Activated CD8-positive, alpha-beta T cell treated with anti-CD3 and anti-CD28 coated beads, Interleukin-2, amount 10 ng/mL, durations not matched to agents 7 days and 5 days (primary cell): ENCODE measurements at regions not wholly inside any gene's neighbourhood (a gene's known extent, or its start where the extent isn't known, plus 50 kb on each side); places are given as distances from the start of the nearest gene placed in this dataset.
"Not testable (repeated sequence)": the region's sequence is repeated elsewhere in the genome, so short reads cannot be mapped to it uniquely, and the experiment has no call there.

Source experiments
- ATAC-seq: fragments of 150-1000 bp; cut with Tn5 transposase; one replicate; pipeline ENCODE4 v1.10.0; 2021; ENCODE audit warnings: moderate library complexity
- CTCF ChIA-PET: fragments of 350-600 bp; sonication (Branson Sonifier 250); formaldehyde crosslinking; loops from one replicate; lab custom pipeline; 2021; ENCODE audit warnings: antibody characterized with exemption; lab: Charles Lee
- POLR2A ChIA-PET: fragments of 350-600 bp; sonication (Branson Sonifier 250); formaldehyde crosslinking; loops from one replicate; lab custom pipeline; 2021; ENCODE audit warnings: antibody characterized with exemption; lab: Charles Lee
- DNase-seq: peaks from one replicate; pipeline ENCODE4 v3.0.0-alpha.2; 2020
- H3K27ac Mint-ChIP-seq: one replicate; pipeline ENCODE4 v1.8.0; 2021; ENCODE audit warnings: mild to moderate bottlenecking, mixed read lengths
- H3K27me3 Mint-ChIP-seq: one replicate; pipeline ENCODE4 v1.8.0; 2021; ENCODE audit warnings: low read depth, mixed read lengths
- H3K36me3 Mint-ChIP-seq: one replicate; pipeline ENCODE4 v1.8.0; 2021; ENCODE audit warnings: low read depth, mixed read lengths
- H3K4me1 Mint-ChIP-seq: one replicate; pipeline ENCODE4 v1.8.0; 2021; ENCODE audit warnings: low read depth, mixed read lengths
- H3K4me3 Mint-ChIP-seq: one replicate; pipeline ENCODE4 v1.8.0; 2021; ENCODE audit warnings: mild to moderate bottlenecking, mixed read lengths
- H3K9me3 Mint-ChIP-seq: one replicate; pipeline ENCODE4 v1.8.0; 2022; ENCODE audit warnings: mixed read lengths; ENCODE audit not compliant: insufficient read depth

DNA sequence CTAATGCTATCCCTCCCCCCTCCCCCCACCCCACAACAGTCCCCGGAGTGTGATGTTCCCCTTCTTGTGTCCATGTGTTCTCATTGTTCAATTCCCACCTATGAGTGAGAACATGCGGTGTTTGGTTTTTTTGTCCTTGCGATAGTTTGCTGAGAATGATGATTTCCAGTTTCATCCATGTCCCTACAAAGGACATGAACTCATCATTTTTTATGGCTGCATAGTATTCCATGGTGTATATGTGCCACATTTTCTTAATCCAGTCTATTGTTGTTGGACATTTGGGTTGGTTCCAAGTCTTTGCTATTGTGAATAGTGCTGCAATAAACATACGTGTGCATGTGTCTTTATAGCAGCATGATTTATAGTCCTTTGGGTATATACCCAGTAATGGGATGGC lies 133.7 kb upstream of the ANK3 start:
- H3K9me3 Mint-ChIP-seq, H3K36me3 Mint-ChIP-seq, H3K4me1 Mint-ChIP-seq, H3K27me3 Mint-ChIP-seq, H3K4me3 Mint-ChIP-seq, CTCF ChIA-PET, H3K27ac Mint-ChIP-seq, DNase-seq, ATAC-seq, POLR2A ChIA-PET: not testable (repeated sequence)

DNA sequence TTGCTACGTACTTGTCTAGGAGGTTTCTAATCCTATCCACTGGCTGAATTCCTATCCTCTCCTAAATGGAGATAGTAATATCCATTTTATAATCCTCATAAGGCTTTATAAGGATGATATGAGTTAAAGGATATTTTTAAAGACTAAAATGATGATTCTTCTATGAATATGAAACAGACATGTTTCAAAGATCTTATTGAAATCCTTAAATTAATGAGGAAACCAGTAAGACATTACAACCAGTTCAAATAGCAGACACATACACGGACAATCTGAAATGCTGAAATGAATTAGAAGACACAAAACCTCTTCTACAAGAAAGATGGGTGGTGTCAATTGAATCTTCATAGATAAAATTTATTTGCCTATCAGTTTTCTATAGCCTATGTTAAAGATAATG lies 132.9 kb upstream of the ANK3 start:
- H3K27ac Mint-ChIP-seq = no peak overlapping the region
- CTCF ChIA-PET = interaction anchor here (0.9 kb wide), 1 partner anchor 10 kb away, joined by 3 read pairs; no protein-coding TSS in a partner anchor
- no peaks in the 10 kb centered on the region for H3K36me3 Mint-ChIP-seq
- POLR2A ChIA-PET = no interaction called here
- DNase-seq (no peak), ATAC-seq (no peak)
- peaks cover 3% of the 10 kb centered on the region for H3K4me1 Mint-ChIP-seq
- no peak overlapping the region for H3K4me3 Mint-ChIP-seq
- H3K27me3 Mint-ChIP-seq = no peaks in the 10 kb centered on the region
- no peaks in the 10 kb centered on the region for H3K9me3 Mint-ChIP-seq

DNA sequence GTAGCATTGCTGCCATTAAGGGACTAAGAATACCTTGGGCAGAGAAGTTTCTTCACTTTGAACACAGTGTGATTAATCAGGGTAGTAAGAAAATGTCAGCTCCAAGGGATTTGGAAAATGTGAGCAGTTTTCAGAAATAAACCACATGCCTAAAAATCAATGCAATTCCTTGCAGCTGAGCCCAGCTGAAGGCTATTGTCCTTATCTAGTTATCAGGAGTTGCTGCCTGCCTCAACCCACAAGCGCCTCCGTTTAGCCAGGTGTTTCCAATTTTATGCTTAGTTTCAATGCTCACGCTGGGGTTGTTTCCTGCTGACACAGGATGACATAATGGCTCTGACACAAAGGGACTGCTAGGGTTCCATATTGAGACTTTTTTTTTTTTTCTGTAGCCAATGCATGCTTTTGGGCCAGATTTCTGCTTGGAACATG lies 132.3 kb upstream of the ANK3 start:
- no peaks in the 10 kb centered on the region for H3K27me3 Mint-ChIP-seq
- peaks cover 3% of the 10 kb centered on the region for H3K4me1 Mint-ChIP-seq
- no peak for ATAC-seq
- H3K9me3 Mint-ChIP-seq = no peaks in the 10 kb centered on the region
- H3K27ac Mint-ChIP-seq = no peak overlapping the region
- DNase-seq = no peak
- no peak overlapping the region for H3K4me3 Mint-ChIP-seq
- CTCF ChIA-PET = interaction anchor here (0.9 kb wide), 1 partner anchor 9 kb away, joined by 3 read pairs; no protein-coding TSS in a partner anchor
- POLR2A ChIA-PET = no interaction called here
- no peaks in the 10 kb centered on the region for H3K36me3 Mint-ChIP-seq

DNA sequence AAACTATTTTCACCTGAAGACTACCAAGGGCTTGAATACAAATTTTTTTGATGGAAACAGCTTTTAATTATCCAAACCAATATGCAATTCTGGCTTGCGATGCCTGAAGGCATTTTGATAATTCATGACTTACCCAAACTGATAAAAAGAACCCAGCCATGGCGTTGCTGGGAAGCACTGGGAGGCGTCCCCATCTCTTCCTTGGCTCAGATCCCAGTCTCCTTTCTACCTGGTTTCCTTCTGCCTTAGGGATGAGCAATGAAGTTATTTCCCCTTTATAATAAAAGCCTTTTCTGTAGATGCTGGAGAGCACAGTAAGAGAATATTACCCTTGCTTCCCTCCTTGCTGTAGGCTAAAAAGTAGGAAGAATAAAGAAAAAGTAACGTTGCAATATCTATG lies 129.1 kb upstream of the ANK3 start:
- Mint-ChIP-seq H3K4me1 (peaks cover 3% of the 10 kb centered on the region), H3K4me3 (no peak overlapping the region), H3K27me3 (no peaks in the 10 kb centered on the region), H3K27ac (no peak overlapping the region), H3K36me3 (no peaks in the 10 kb centered on the region), H3K9me3 (no peaks in the 10 kb centered on the region)
- ChIA-PET CTCF (no interaction called here), POLR2A (no interaction called here)
- DNase-seq (no peak), ATAC-seq (no peak)

DNA sequence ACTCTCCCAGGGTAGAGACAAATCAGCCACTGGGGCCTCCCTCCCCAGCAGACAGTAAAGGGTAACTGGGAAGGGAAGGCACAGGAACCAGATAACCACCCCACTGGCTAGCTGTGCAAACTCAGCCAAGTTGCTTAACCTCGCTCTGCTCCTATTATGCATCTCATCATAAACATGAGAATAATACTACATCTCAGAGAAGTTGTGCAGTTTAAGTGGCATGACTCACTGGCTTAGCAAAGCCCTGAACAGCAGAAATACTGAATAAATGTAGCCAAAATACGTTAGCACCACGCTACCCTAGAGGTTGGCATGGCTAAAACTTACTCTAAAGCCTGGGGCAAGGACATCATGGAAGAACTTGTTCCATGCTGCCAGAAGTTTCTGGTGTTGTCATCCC lies 128.1 kb upstream of the ANK3 start:
- H3K4me3 Mint-ChIP-seq = no peak overlapping the region
- H3K27me3 Mint-ChIP-seq = no peaks in the 10 kb centered on the region
- H3K9me3 Mint-ChIP-seq = no peaks in the 10 kb centered on the region
- peaks cover 3% of the 10 kb centered on the region for H3K4me1 Mint-ChIP-seq
- DNase-seq = no peak
- no peak for ATAC-seq
- no peaks in the 10 kb centered on the region for H3K36me3 Mint-ChIP-seq
- CTCF ChIA-PET = no interaction called here
- POLR2A ChIA-PET = no interaction called here
- H3K27ac Mint-ChIP-seq = no peak overlapping the region

DNA sequence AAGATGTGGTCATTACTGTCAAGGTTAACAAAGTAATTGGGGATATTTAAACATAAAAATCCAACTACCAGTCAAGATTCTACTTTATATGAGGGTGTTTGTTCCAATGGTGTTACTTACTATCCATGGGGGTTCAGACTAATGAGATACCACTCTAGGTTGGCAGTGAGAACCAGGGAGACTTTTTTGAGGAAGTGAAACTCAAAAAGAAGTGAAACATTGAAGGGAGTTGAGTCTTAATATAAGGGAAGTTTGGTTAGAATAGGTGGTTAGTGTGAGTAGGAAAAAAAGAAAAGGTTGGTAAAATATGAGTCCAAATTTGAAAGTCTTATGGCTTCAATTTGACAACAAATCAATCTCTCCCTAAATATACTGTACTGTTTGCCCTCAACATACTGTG lies 123.6 kb upstream of the ANK3 start:
- Mint-ChIP-seq H3K4me3 (no peak overlapping the region), H3K27ac (no peak overlapping the region), H3K9me3 (no peaks in the 10 kb centered on the region), H3K27me3 (no peaks in the 10 kb centered on the region), H3K4me1 (no peaks in the 10 kb centered on the region), H3K36me3 (no peaks in the 10 kb centered on the region)
- ChIA-PET POLR2A (no interaction called here), CTCF (interaction anchor here (1.0 to 1.1 kb wide), 2 partner anchors 9 to 19 kb away, joined by 3 read pairs; no protein-coding TSS in a partner anchor)
- no peak for ATAC-seq
- DNase-seq = no peak

DNA sequence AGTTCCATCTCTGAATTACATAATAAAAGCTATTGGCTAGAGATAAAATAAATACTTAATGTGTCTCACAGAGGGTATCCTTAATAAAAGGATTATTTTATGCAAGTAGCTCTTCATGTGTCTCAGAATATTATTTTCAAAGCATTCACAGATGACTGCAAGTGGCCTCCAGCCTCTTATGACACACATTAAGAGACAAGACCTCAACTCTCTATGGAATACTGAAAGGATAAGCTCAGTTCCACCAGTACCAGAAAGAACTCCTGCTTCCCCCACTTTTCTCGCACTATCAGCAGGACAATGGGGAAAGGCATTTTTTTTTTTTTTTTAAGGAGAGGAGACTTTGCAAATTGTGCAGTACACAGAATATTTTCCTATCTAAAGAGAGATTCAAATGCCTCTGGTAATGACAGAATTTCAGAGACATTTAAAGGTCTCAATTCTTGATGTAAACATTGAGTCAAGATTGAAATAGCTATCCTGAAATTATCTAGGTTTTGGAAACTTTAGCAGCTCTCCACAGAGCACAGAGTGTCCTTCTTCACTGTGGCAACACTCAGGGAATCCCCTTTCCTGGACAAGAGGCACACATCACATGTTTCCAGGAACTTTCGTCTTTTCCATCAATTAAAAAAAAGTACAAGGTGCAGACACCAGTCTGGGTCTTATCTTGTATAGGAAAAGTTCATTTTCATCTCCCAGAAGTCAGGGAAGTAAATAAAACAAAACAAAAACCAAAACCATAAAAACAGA lies 122.0 kb upstream of the ANK3 start:
- Mint-ChIP-seq H3K27ac (no peak overlapping the region), H3K36me3 (no peaks in the 10 kb centered on the region), H3K4me3 (no peak overlapping the region), H3K9me3 (no peaks in the 10 kb centered on the region), H3K4me1 (no peaks in the 10 kb centered on the region), H3K27me3 (no peaks in the 10 kb centered on the region)
- ChIA-PET CTCF (no interaction called here), POLR2A (no interaction called here)
- no peak for ATAC-seq
- no peak for DNase-seq

DNA sequence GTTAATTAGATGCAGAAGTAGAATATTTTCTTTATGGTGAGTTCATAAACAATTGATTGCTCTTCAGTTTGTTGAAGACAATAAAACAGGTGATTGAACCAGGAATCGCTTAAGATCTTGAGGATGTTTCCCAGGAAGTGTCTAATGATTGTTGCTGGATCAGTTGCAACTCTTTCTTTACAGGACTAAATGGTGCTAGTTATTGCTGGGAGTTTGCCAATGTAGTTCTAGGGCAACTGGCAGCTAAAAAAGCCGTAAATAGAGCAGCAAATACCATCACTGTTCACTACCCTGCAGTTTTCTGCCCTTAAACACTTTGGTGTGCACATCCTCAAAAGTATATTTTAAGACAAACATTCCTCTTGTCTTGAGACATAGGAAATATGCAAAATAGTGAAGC lies 119.2 kb upstream of the ANK3 start:
- no peaks in the 10 kb centered on the region for H3K36me3 Mint-ChIP-seq
- H3K4me1 Mint-ChIP-seq = no peaks in the 10 kb centered on the region
- no peak overlapping the region for H3K27ac Mint-ChIP-seq
- ChIA-PET POLR2A (no interaction called here), CTCF (no interaction called here)
- H3K9me3 Mint-ChIP-seq = no peaks in the 10 kb centered on the region
- H3K27me3 Mint-ChIP-seq = no peaks in the 10 kb centered on the region
- no peak overlapping the region for H3K4me3 Mint-ChIP-seq
- DNase-seq (no peak), ATAC-seq (no peak)

DNA sequence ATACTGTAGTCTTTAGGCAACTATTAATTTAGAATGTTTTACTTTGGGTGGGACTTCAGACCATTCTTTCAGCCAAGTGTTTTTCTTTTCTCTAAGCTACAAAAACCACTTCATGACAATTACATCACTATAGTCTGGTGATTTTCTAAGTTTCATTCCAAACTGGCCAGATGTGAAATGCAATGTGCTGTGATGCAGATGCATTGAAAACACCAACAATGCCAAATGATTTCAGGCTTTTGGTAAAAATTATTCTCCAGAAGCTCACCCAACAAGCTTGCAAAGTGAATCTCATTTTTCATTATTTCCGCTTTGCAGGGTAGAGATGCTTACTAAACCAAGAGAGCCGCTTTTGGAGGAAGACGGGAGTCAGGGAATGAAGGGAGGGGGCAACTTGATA lies 118.4 kb upstream of the ANK3 start:
- H3K9me3 Mint-ChIP-seq = no peaks in the 10 kb centered on the region
- CTCF ChIA-PET = no interaction called here
- no peak overlapping the region for H3K4me3 Mint-ChIP-seq
- no peak overlapping the region for H3K27ac Mint-ChIP-seq
- POLR2A ChIA-PET = no interaction called here
- no peaks in the 10 kb centered on the region for H3K27me3 Mint-ChIP-seq
- no peak for DNase-seq
- no peak for ATAC-seq
- H3K36me3 Mint-ChIP-seq = no peaks in the 10 kb centered on the region
- H3K4me1 Mint-ChIP-seq = no peaks in the 10 kb centered on the region

DNA sequence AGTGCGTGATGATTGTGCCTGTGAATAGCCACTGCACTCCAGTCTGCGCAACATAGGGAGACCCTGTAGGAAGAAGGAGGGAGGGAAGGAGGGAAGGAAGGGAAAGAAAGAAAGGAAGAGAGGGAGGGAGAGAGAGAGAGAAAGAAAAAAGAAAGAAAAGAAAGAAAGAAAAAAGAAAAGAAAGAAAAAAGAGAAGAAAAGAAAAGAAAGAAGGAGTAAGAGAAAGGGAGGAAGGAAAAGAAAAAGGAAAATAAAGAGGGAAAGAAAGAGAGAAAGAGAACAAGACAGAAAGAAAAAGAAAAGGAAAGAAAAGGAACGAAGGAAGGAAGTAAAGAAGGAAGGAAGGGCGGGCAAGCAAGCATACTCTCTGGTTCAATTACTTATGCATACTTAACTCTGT lies 112.9 kb upstream of the ANK3 start:
- Mint-ChIP-seq H3K36me3 (no peaks in the 10 kb centered on the region), H3K27me3 (no peaks in the 10 kb centered on the region), H3K4me1 (no peaks in the 10 kb centered on the region), H3K9me3 (no peaks in the 10 kb centered on the region), H3K27ac (no peak overlapping the region), H3K4me3 (no peak overlapping the region)
- DNase-seq = no peak
- ChIA-PET POLR2A (no interaction called here), CTCF (no interaction called here)
- no peak for ATAC-seq

DNA sequence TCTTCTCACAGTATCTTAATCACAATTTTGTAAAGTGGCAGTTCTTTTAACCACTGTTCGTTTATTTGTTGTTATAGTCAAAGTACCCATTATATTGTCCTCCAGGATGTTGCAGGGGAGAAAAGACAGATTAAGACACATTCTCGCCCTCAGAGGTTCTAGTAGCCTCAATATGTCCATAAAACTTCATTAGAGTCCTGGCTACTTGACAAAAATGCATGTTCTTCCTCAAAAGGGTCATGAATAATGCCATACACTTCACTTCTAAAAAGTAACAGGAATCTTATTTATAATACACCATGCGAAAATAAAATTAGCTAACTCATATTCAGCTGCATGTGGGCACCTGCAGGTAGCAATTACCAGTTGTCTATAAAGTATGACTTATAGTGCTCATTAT lies 109.3 kb upstream of the ANK3 start:
- Mint-ChIP-seq H3K27me3 (no peaks in the 10 kb centered on the region), H3K9me3 (no peaks in the 10 kb centered on the region), H3K36me3 (no peaks in the 10 kb centered on the region), H3K4me1 (no peaks in the 10 kb centered on the region), H3K27ac (no peak overlapping the region), H3K4me3 (no peak overlapping the region)
- POLR2A ChIA-PET = no interaction called here
- CTCF ChIA-PET = no interaction called here
- ATAC-seq (no peak), DNase-seq (no peak)

DNA sequence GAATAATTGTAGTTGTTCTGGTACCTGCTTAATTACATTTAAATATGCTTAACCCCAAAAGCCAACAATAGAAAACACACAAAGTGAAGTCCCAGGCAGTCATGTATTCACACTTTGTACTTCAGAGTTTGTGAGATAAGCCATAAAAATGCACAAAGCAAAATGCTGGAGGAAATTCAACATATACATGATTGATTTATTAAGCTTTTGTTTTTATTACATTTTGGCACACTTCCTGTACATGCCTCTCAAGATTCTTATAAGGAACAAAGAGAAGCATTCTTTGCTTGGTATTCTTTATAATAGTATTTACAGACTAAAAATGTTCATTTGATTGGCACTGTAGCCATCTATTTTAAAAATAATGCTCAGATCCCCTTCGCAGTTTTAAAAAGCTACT lies 107.7 kb upstream of the ANK3 start:
- no peak for ATAC-seq
- ChIA-PET CTCF (no interaction called here), POLR2A (no interaction called here)
- H3K36me3 Mint-ChIP-seq = no peaks in the 10 kb centered on the region
- DNase-seq = no peak
- H3K9me3 Mint-ChIP-seq = no peaks in the 10 kb centered on the region
- no peak overlapping the region for H3K27ac Mint-ChIP-seq
- no peaks in the 10 kb centered on the region for H3K4me1 Mint-ChIP-seq
- H3K4me3 Mint-ChIP-seq = no peak overlapping the region
- H3K27me3 Mint-ChIP-seq = no peaks in the 10 kb centered on the region

DNA sequence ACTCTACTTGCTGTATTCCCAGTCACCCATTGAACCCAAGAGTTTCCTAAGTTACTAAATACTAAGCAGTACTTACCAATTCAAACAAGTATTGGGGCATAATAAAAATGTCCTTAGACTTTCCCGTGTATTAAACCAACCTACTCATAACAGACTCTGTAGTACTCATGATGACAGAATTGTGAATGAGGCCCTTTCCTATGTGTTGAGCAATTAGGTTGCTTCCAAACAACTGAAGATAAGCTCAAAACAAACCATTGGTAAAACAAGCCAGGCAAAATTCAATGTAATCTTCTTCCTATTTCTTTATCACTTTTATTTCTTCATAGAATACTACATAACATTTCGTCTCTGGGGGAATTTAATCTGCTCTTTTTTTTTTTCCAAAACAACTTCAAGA lies 106.5 kb upstream of the ANK3 start:
- Mint-ChIP-seq H3K36me3 (no peaks in the 10 kb centered on the region), H3K27me3 (no peaks in the 10 kb centered on the region), H3K4me3 (no peak overlapping the region), H3K9me3 (no peaks in the 10 kb centered on the region), H3K4me1 (no peaks in the 10 kb centered on the region), H3K27ac (no peak overlapping the region)
- CTCF ChIA-PET = no interaction called here
- DNase-seq (no peak), ATAC-seq (no peak)
- POLR2A ChIA-PET = no interaction called here
